Right cardiac atrium (tissue), 5 donors: ENCODE measurements at regions not wholly inside any gene's neighbourhood (a gene's known extent, or its start where the extent isn't known, plus 50 kb on each side); places are given as distances from the start of the nearest gene placed in this dataset.

ENCODE experiments used
- ATAC-seq, 2 donors: fragments of 200-7000 bp; cut with Tn5 transposase; one replicate each; pipeline versions ENCODE4 v1.8.0 to v1.9.1; 2020; ENCODE audit warnings: moderate library complexity in 2 of 2, mild to moderate bottlenecking in 1 of 2
- DNase-seq, 3 donors: peaks; one replicate each; pipeline ENCODE4 v3.0.0-alpha.2; 2020
- H3K27ac ChIP-seq: one replicate; pipeline ENCODE4 v1.5.1; 2013; ENCODE audit warnings: mild to moderate bottlenecking, low read length, control low read depth, moderate library complexity
- H3K27me3 ChIP-seq: one replicate; pipeline ENCODE4 v1.6.1; 2013; ENCODE audit not compliant: control insufficient read depth, insufficient read depth
- H3K4me1 ChIP-seq: one replicate; pipeline ENCODE4 v1.6.1; 2013; ENCODE audit warnings: low read length; ENCODE audit not compliant: control insufficient read depth, insufficient read depth
- H3K4me3 ChIP-seq: one replicate; pipeline ENCODE4 v1.5.1; 2013; ENCODE audit warnings: low read length, control low read depth
- H3K9me3 ChIP-seq: one replicate; pipeline ENCODE4 v1.6.1; 2013; ENCODE audit warnings: low read length; ENCODE audit not compliant: control insufficient read depth
- WGBS: extraction: QIAGEN DNeasy Blood & Tissue Kit; methylation state at CpG from one replicate; pipeline ENCODE4 v1.1.7; 2013; 5-methylcytosine and 5-hydroxymethylcytosine counted together
- intact Hi-C, 4 donors: fragments of 100-400 bp; cut with DNase I; formaldehyde crosslinking; loops; one replicate each; pipeline versions ENCODE4 v1.11.0 to v1.14.0; 2022 to 2023
- donor health status: healthy with polysubstance abuse.
- donor health status: DM: no; HTN: yes; CAD: no.
- donor health status: DM: no; HTN: no; CAD: no.
- donor health status: DM: no; HTN: yes; CAD: no; lungs with severe emphysema.
- donor health status: DM: yes; HTN: yes; CAD: no.

- WGBS: 77% methylated on average over 26 of the region's 26 CpGs
- Histone ChIP-seq H3K9me3 (no peaks in the 10 kb centered on the region), H3K27me3 (no peaks in the 10 kb centered on the region), H3K4me1 (no peaks in the 10 kb centered on the region), H3K4me3 (no peak overlapping the region), H3K27ac (no peak overlapping the region)
- no peak for ATAC-seq
- peak in 2 of 3 donors; percentile 11 to 37 for DNase-seq
- intact Hi-C loops: no loop called here
These were observed 111.6 kb upstream of the LRPAP1 start for GRCh38 chr4:3643518-3644433.

GRCh38 chr4:3642806-3643517 lies 110.7 kb upstream of the LRPAP1 start:
- ATAC-seq (no peak), DNase-seq (peak in 1 of 3 donors; percentile 20)
- no peaks in the 10 kb centered on the region for H3K27me3 ChIP-seq

GRCh38 chr4:3642056-3642630 lies 109.9 kb upstream of the LRPAP1 start:
- ATAC-seq (no peak), DNase-seq (peak in 1 of 3 donors; percentile 47)
- intact Hi-C loops: no loop called here
- Histone ChIP-seq H3K27me3 (no peaks in the 10 kb centered on the region), H3K4me3 (no peak overlapping the region), H3K9me3 (no peaks in the 10 kb centered on the region), H3K4me1 (no peaks in the 10 kb centered on the region), H3K27ac (no peak overlapping the region)
- WGBS: 95% methylated on average over 66 of the region's 66 CpGs

More at GRCh38 chr4:3642806-3643517, 110.7 kb upstream of the LRPAP1 start:
- intact Hi-C loops: no loop called here
- Histone ChIP-seq H3K4me3 (no peak overlapping the region), H3K4me1 (no peaks in the 10 kb centered on the region), H3K9me3 (no peaks in the 10 kb centered on the region), H3K27ac (no peak overlapping the region)
- WGBS: 75% methylated on average over 13 of the region's 13 CpGs

GRCh38 chr4:3641501-3641900 lies 109.3 kb upstream of the LRPAP1 start:
- Histone ChIP-seq H3K4me1 (no peaks in the 10 kb centered on the region), H3K27ac (no peak overlapping the region), H3K9me3 (no peaks in the 10 kb centered on the region), H3K27me3 (no peaks in the 10 kb centered on the region), H3K4me3 (no peak overlapping the region)
- WGBS: 87% methylated on average over 12 of the region's 12 CpGs
- DNase-seq: no peak
- ATAC-seq: no peak
- intact Hi-C loops: no loop called here

GRCh38 chr4:3640587-3640962 lies 108.4 kb upstream of the LRPAP1 start:
- intact Hi-C loops: no loop called here
- Histone ChIP-seq H3K27me3 (no peaks in the 10 kb centered on the region), H3K27ac (no peak overlapping the region), H3K4me1 (no peaks in the 10 kb centered on the region), H3K4me3 (no peak overlapping the region), H3K9me3 (no peaks in the 10 kb centered on the region)
- no peak for DNase-seq
- ATAC-seq: no peak
- WGBS: 47% methylated on average over 15 of the region's 15 CpGs

- intact Hi-C loops: no loop called here
- 80% methylated on average over 22 of the region's 22 CpGs for WGBS
- Histone ChIP-seq H3K9me3 (no peaks in the 10 kb centered on the region), H3K27me3 (no peaks in the 10 kb centered on the region), H3K4me1 (no peaks in the 10 kb centered on the region), H3K27ac (no peak overlapping the region), H3K4me3 (no peak overlapping the region)
- peak in 1 of 3 donors; percentile 4 for DNase-seq
- no peak for ATAC-seq
These were observed 107.7 kb upstream of the LRPAP1 start for GRCh38 chr4:3639613-3640586.

- Histone ChIP-seq H3K27ac (no peak overlapping the region), H3K4me3 (no peak overlapping the region), H3K9me3 (no peaks in the 10 kb centered on the region), H3K27me3 (no peaks in the 10 kb centered on the region), H3K4me1 (no peaks in the 10 kb centered on the region)
- ATAC-seq (no peak), DNase-seq (no peak)
- intact Hi-C loops: no loop called here
- 74% methylated on average over 6 of the region's 6 CpGs for WGBS
These were observed 106.0 kb upstream of the LRPAP1 start for GRCh38 chr4:3638080-3638795.

GRCh38 chr4:3637326-3638016 lies 105.2 kb upstream of the LRPAP1 start:
- H3K27me3 ChIP-seq: no peaks in the 10 kb centered on the region
- DNase-seq (peak in 2 of 3 donors; percentile 12 to 40), ATAC-seq (no peak)
- no peaks in the 10 kb centered on the region for H3K9me3 ChIP-seq
- no peaks in the 10 kb centered on the region for H3K4me1 ChIP-seq
- intact Hi-C loops: no loop called here
- WGBS: 79% methylated on average over 19 of the region's 19 CpGs
- no peak overlapping the region for H3K4me3 ChIP-seq
- no peak overlapping the region for H3K27ac ChIP-seq

GRCh38 chr4:3636646-3637320 lies 104.6 kb upstream of the LRPAP1 start:
- Histone ChIP-seq H3K4me1 (no peaks in the 10 kb centered on the region), H3K9me3 (no peaks in the 10 kb centered on the region), H3K27me3 (no peaks in the 10 kb centered on the region), H3K27ac (no peak overlapping the region), H3K4me3 (no peak overlapping the region)
- WGBS: 89% methylated on average over 12 of the region's 12 CpGs
- DNase-seq (peak in 1 of 3 donors; percentile 24), ATAC-seq (no peak)
- intact Hi-C loops: no loop called here
